Hematopoietic multipotent progenitor cell treated with erythropoietin and hydrocortisone succinate and interleukin-3 and kit ligand, for 4 days (in vitro differentiated cells): ENCODE measurements at regions not wholly inside any gene's neighbourhood (a gene's known extent, or its start where the extent isn't known, plus 50 kb on each side); places are given as distances from the start of the nearest gene placed in this dataset.

Experiments
- DNase-seq: peaks from one replicate; pipeline ENCODE4 v3.0.0-alpha.2; 2015

DNA sequence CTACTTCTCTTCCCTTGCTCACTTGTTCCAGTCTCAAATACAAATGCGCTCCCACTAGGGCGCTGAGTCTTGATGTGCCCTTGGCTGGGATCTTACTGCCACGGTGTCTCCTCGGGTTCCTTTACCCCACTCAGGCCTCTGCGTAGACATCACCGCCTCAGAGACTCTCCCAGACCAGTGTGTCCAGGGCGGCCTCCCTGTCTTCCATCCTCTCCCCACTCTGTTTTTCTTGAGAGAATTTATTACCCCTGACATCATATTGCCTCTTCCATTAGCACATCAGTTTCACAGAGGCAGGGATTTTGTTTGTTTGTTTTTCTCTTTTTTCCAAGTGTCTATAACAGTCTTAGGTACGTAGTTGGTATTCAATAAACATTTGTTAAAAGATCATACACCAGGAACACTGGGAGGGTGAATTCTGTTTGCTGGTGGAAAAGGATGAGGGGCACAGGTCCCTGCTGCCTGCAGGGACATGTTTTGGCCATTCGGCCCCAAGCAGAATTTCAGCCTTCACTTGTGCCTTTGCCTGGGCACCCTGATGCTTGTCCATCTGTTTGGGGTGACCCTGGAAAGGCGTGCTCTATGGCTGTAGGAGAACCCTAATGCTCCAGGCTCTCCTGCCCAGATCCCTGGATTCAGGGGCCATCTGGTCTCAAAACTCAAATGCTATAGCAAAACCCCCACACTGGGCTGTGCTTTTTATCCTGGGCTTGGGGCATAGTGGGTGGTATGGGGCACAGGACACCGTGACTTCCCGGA lies 55.0 kb downstream of the RPL37A start:
- no peak for DNase-seq

DNA sequence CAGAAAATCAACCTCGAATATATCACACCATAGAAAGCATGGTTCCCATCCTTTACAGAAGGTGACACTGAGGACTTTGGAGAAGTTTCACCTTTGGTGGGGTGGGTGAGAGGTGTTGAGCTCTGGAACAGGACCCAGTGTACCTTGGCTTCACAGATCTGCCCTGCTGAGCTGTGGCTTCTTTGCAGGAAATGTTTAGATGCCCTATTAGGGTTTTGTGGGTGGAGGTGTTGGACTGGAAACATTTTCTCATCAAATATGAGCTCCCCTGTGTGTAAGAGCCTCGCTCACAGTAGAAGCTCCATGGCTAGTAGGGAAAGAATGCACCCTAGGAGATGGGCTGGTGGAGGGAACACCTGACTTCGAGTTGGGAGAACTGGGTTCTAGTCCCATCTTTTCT lies 55.6 kb downstream of the RPL37A start:
- no peak for DNase-seq

- DNase-seq: no peak
These were observed 56.1 kb downstream of the RPL37A start for GRCh38 chr2:216554755-216555154.

GRCh38 chr2:216555274-216555673 lies 56.6 kb downstream of the RPL37A start:
- DNase-seq: peak; percentile 83

DNA sequence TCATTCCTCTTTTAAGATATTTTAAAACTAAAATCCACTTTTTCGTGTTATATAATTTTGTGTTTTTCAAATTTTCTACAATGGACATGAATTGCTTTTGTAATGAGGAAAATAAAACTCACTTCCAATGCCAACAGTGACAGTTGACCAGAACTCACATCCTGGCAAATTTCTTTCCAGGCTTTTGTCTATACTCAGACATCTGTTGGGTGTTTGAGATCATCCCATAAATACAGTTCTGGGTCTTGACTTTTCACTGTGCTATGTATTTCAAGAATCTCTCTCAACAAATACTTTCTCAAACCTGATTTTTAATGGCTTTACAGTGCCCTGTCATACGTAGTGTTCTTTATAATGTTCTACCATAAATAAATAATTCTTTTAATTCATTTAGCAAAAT lies 57.6 kb downstream of the RPL37A start:
- no peak for DNase-seq

DNA sequence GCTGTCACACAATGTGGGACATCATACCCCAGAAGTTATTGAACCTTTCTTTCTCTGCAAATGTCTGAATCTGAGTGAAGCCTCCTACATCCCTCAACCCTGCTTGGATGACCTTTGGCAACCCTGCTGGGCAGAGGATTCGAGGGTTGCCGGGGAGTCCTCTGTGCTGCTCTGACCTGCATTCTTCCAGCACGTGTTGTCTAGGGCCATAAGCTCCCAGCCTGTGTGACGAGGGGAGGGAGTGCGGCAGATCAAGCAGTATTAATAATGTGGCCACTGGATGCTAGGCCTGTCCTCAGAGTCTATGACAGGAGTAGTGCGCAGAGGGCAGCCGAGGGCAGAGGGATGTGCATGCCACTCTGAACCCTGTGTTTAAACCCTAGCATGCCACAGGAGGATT lies 58.8 kb downstream of the RPL37A start:
- DNase-seq: no peak

- DNase-seq: no peak
These were observed 59.2 kb downstream of the RPL37A start for GRCh38 chr2:216557820-216558219.

- no peak for DNase-seq
These were observed 61.0 kb downstream of the RPL37A start for GRCh38 chr2:216559625-216560156.

DNA sequence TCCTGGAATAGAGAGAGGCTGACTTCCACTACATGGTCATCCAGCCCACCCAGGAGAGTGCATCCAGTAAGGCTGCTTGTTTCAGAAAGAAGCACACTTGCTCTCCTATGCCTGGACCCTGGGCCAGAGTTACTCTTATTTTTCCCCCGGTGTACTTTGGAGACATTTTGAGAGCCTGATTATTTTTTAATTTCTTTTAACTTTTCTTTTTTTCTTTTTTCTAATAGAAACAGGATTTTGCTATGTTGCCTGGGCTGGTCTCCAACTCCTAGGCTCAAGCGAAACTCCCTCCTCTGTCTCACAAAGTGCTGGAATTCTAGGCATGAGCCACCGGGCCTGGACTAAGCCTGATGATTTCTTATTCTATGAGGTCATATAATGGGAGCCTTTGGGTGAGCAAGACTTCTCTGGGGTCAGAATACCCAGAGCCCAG lies 62.2 kb downstream of the RPL37A start:
- DNase-seq: no peak

DNA sequence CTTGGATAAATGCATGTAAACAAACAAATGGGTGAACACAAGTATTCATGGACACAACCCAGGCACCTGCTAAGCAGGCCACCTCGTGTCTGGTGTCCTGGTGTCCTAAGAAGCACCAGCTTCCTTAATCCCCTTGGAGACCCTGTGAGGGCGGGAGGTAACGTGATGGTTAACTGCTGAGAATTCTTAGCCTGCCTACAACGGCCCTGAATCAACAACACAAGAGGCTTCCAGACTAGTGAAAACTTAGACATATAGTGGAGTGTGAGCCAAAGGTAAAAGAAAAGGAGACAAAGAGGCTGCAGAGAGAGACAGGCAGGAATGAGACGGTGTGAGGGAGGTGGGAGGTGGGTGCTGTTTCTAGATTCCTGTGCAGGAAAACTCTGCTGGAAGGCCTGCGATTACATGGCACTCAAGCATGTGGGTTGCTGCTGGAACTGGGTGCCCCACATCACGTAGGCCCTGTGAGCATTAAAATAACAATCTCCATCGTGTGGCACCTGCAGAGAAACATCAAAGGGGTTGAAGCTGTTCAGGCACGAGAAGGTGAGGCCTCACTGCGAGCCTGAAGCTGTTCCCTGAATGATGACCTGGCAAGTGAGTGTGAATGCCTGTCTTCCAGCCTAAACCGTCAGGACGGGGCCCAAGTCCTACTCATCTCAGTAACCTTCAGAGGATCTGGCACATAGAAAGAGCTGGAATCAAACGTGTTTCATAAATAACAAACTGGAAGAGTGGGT lies 64.2 kb downstream of the RPL37A start:
- DNase-seq: no peak

DNA sequence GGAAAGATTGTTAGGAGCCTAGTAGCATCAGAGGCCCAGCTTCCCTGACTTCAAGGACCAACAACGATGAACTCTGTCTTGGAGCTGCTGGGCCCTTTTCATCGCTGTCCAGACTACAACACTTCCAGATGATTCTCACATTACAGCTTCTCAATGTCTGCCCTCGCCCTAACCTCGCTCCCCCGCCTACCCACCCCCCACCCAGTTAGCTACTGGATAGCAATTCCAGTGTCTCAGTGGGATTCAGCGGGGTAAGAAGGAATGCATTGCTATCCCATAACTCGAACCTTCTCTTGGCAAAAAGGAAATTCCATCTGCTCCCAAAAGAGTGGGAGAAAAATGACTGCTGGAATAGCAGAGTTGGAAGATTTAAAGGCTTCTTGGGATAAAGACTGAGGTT lies 65.0 kb downstream of the RPL37A start:
- no peak for DNase-seq

GRCh38 chr2:216564611-216565010 lies 66.0 kb downstream of the RPL37A start:
- no peak for DNase-seq

- DNase-seq: no peak
These were observed 67.3 kb upstream of the IGFBP2 start for GRCh38 chr2:216565956-216566355.

GRCh38 chr2:216568576-216568975 lies 64.6 kb upstream of the IGFBP2 start:
- no peak for DNase-seq

GRCh38 chr2:216569765-216570164 lies 63.5 kb upstream of the IGFBP2 start:
- DNase-seq: no peak

DNA sequence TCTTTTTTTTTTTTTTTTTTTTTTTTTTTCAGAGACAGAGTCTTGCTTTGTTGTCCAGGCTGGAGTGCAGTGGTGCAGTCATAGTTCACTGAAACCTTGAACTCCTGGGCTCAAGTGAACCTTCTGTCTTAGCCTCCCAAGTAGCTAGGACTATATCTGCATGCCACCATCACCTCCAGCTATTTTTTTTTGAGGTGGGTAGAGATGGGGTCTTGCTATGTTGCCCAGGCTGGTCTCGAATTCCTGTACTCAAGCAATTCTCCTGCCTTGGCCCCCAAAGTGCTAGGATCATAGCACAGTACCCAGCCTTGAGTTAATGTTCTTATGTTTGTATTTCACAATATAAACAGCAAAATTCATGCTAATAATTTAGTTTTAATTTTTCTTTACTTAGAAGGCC lies 62.9 kb upstream of the IGFBP2 start:
- no peak for DNase-seq

DNA sequence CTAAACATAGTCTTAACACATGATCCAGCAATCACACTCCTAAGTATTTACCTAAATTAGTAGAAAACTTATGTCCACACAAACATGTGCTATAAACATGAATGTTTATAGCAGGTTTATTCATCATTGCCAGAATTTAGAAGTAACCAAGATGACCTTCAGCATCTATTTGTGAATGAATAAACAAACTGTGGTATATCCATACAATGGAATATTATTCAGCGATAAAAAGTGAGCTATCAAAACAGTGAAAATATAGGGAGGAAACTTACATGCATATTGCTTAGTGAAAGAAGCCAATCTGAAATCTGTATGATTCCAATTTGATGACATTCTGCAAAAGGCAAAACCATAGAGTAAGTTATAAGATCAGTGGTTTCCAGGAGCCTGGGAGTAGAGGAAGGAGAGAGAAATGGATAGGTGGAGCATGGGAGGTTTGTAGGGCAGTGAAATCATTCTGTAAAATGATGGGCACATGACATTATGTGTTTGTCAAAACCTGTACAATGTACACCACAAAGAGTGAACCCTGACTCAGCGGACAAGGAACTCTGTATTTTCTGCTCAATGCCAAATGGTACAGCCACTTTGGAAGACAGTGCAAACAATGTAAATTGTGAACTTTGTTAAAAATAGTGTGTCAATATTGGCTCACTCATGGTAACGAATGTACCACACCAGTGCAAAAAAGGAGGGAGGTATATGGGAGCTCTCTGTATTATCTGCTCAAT lies 61.9 kb upstream of the IGFBP2 start:
- no peak for DNase-seq

- DNase-seq: no peak
These were observed 61.2 kb upstream of the IGFBP2 start for GRCh38 chr2:216571909-216572513.

DNA sequence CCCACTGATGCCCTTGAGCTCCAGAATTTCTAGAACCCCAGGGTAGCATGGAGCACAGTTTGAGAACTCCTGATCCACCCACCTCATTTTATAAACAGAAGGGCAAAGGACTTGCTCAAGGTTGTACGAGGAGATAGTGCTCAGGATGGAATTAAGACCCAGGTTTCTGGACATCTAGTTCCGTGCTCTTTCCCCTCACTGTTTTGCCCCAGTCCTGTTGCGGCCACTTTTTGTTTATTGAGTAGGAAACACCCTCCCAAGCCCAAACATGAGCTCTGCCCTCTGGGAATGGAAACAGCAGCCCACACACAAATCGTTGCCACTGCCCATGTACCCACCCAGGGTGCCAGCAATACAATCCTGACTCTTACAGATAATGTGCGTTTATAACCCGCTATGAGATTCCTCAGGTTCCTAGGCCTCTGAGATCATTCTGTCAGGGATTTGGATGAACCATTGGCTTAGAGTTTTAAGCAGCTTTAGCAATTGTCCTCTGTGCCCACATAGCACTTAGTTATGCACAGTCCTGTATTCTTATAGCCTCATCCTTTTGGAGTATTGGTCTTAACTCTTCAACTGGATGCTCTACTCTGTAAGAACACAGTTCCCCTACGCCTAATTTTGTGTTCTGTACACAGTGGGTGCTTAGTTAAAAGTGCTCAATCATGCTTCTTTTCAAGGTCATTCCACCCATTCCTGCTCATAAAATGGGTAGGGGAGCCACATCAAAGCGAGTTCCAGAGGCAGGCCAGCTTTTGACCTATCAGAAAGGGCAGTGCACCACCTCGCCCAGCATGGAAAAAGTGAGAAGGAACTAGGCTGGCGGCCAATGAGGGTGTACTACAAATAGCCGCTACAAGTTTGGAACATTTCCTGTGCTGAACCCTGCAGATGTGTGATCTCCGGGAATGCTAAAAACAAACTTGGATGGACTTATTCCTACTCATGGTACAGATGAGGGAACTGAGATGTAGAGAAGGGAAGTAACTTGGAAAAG lies 60.3 kb upstream of the IGFBP2 start:
- DNase-seq: no peak

DNA sequence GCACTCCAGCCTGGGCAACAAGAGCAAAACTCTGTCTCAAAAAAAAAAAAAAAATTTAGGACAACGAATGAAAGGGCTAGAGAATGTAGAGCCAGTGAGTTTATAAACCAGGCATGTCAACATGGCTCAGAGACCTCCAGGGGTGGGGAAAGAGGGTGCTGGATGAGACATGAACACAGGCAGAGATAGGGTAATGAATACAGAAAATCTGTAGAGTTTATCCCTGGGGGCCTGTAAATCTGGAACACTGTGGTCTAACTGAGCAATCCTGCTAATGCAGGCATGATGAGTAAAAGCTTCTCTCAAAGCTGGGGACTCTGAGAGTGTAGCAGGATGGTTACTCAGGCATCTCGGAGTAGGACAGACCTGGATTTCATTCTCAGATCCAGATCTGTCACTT lies 59.2 kb upstream of the IGFBP2 start:
- no peak for DNase-seq

DNA sequence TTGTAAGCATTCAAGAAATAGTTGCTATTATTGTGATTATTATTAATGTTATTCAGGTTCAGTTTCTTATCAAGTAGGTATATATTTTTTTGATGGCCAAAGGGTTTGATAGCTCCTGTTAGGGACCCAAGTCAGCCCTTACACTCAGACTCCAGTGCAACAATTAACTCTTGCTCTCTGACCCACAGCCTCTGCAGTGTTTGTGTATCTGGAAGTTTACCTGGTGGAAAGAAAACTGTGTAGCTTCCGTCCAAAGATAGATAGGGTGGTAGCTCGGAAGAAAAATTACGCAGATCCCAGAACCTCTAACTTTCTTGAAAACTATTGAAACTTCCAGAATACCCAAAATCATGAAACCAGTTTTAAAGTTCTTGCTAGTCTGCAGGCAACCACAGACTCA lies 58.6 kb upstream of the IGFBP2 start:
- no peak for DNase-seq

DNA sequence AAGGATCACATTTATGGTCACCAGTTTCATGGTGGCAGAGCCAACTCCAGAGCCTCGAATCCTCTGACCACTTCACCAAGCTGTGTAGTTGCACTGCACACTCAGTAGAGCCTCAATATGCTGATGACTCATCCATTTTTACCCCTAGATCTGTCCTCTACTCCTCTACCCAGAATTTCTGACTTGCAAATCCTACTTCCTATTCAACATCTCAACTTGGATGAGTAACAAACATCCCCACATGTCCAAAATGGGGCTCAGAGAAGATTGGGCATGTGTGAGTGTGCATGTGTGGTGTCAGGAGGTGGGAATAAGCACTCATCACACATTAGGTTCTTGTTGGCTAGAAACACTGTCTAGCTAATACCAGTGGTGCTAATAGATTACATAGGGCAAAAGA lies 57.8 kb upstream of the IGFBP2 start:
- DNase-seq: no peak
